ENCODE measurements at regions not wholly inside any gene's neighbourhood (a gene's known extent, or its start where the extent isn't known, plus 50 kb on each side); places are given as distances from the start of the nearest gene placed in this dataset.

DNA sequence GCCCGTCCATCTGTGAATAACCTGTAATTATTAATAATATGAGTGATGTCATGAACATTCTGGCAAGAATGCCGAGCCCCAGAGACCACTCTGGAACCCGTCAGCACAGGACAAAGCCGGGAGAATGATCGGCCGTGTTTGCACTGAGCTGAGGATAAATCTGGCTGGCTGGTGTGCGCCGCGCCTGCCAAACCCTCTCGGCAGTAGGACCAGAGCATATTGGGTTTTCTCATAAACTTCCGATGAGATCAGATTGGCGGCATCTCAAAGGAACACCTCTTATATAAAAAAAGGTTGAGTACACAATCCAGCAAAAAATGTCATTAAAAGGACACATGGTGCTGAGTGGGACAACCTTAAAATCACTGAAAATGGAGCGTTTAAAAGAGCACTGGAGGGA, 296.0 kb upstream of the MKI67 start:
- DNase-seq (ENCODE audit: low spot score) = no peak

DNA sequence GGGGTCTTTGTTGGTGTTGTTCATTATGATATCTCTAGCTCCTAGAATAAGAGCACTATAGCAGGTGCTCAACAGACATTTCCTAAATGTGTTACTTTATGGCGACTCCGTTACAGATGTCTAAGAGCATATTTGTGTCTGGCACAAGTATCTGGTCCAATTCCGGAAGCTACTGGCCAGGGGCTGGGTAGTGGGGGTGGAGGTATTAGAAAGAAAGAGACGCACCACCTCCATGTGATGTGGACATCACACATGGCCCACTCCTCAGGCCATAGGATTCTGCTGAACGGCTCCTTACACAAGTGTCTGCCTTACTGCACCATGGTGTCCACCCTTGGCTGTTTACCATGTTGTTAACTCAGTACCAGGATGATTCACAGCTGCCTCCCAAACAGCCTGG, 296.8 kb upstream of the MKI67 start:
- DNase-seq (ENCODE audit: low spot score) = no peak

DNA sequence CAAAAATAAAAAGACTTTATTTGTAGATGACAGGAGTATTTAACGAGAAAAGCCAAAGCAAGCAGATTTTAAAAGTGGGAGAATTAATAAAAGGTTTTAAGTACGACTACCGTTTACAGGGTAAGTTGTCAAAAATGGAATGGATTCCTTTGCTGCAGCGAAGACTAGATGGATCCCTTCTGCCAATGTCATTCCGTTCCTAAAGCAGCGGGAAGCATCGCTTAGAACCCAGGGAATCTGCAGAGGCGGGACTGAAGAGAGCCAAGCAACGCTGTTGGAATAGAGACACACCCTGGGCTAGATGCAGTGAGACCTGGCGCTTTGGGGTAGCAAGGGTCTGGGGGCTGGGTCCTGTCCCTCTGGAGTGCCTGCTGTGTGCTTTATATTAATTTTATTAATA, 303.1 kb upstream of the MKI67 start:
- DNase-seq (ENCODE audit: low spot score) = no peak

DNA sequence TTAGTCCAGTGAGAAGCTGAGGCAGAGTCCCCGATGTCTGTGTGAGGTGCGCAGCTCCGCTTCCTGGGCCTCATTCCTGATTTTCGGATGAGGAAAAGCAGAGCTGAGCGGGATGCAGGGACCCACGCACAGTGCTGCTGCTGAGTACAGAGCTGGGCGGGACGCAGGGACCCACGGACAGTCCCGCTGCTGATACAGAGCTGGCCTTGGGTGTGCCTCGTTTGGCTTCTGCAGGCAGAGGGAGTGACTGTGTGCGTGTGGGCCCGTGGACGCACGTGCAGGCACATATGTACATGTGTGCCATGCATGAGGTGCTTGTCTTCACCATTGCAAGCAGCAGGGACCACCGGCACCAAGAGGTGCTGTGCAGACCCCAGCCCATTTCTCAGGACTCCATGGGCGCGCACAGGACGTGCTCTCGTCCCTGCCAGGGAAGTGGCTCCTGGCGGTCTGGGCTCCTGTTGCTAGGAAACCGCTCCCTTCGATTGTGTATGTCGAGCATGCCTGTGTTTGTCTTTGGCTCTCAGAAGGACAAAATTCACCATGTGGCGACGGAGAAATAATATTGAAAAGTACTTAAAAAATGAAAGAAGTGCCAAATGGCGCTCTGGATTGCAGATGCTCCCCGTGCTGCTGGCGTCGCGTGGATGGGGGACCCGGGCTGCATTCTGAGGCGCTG, 303.8 kb upstream of the MKI67 start:
- DNase-seq (ENCODE audit: low spot score) = no peak

DNA sequence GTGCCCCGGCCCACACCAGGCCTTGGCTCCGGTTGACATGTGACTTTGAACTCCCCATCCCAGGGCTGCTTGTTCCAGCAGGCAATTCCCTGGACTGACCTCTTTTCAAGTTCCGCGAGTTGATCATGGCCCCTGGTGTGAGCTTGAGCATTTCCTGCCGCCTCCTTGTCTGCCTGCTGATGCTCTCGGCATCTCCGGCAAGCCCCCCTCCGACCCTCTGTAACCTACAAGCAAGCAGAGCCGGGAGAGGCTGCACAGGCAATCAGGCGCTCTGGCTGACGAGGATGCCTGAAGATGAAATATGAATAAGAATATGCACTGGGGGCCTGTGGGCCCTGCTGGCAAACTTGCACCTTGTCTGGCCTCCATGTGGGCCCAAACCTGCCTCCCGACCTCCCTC, 304.9 kb upstream of the MKI67 start:
- no peak for DNase-seq (ENCODE audit: low spot score)

DNA sequence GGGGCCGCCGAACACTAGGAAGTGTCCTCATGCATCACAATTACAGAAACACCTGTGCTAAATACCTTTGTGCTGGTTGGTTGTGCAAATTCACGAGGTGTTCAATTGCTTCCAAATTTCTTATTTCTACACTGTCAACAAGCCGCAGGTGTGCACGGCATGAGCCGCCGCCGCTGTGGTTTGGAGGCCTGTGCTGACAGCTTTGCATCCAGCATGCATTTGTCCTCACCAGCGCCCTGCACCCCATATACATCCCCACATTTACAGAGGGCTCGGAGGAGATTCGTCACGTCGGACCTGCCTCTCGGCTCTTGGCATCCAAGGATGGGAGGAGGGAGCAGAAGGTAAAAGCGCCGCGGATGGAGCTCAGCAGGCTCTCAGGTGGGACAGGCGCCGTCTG, 305.3 kb upstream of the MKI67 start:
- no peak for DNase-seq (ENCODE audit: low spot score)

DNA sequence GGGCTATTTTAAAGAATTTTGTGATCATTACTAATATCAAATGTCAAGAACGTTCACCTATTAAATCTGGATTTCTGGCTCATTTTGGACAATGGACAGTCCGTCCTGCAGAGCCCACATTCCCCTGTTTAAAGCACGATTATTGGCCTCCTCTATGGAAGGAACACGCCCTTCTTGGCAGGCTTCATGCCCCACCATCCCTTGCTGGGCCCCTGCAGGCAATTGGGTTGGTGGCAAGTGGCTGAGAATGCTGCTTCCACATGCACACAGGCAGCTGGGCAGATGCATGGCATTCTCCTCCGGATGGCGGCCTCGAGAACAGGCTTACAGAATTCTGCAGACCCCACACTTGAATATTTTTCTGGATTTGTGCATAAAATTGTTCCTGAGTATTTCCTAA, 305.8 kb upstream of the MKI67 start:
- no peak for DNase-seq (ENCODE audit: low spot score)

DNA sequence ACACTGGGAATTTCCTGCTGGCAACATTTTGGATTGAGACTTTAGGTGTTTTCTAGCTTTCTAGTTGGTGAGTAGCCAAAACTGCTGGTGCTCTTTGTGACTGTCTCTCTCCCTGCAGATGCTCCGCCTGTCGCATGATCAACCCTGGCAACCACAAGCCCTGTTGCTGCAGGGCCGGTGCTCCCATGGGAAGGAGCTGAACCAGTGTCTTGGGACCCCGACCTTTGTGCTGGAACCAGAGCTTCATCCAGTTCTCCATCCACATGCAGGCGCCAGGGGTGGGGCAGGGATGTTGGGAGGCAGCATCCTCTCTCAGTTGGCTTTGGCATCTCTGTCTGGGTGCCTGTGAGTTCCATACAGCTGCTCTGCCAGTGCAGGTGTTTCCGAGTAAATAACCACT, 306.2 kb upstream of the MKI67 start:
- no peak for DNase-seq (ENCODE audit: low spot score)

DNA sequence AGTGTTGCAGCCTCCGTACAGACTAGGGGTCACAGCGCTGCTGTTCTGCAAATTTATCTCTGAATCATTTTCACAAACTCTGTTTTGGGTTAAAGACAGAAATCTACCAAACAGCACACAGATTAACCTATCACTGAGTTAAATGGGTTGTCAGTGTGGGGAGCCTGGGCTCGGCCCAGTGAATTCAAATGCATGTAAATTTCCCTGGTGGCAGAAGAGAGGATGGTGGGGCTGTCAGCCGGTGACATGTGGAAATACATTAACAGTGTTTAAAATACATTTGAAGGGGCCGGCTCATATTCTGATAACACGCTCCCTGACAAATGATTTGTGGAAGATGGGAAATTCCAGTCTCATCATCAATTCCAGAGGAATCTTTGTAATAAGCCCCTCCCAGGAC, 309.6 kb upstream of the MKI67 start:
- no peak for DNase-seq (ENCODE audit: low spot score)

DNA sequence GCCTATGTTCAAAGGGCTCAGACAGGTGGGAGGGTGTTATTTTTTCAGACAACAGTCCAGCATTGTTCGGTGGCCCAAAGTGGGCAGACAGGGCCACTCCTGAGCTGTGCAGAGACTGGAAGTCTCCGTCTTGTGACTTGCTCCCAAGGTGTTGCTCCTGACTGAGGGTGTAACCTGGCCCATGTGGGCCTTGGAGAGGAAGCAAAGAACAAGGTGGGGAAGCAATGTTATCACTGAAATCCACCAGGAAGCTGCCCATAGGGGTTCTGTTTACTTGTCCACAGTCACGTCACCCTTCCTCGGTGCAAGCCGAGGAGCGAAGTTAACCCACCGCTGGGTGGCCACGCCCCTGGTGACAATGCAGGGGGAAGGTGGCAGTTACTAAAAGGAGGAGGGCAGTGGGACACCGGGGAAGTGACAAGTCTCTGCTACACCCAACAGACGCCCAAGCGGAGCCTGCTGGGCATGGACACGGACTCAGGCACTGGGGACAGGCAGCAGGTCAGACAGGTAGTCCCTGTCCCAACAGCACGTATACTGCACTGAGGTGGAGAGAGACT, 311.6 kb upstream of the MKI67 start:
- DNase-seq (ENCODE audit: low spot score) = no peak

DNA sequence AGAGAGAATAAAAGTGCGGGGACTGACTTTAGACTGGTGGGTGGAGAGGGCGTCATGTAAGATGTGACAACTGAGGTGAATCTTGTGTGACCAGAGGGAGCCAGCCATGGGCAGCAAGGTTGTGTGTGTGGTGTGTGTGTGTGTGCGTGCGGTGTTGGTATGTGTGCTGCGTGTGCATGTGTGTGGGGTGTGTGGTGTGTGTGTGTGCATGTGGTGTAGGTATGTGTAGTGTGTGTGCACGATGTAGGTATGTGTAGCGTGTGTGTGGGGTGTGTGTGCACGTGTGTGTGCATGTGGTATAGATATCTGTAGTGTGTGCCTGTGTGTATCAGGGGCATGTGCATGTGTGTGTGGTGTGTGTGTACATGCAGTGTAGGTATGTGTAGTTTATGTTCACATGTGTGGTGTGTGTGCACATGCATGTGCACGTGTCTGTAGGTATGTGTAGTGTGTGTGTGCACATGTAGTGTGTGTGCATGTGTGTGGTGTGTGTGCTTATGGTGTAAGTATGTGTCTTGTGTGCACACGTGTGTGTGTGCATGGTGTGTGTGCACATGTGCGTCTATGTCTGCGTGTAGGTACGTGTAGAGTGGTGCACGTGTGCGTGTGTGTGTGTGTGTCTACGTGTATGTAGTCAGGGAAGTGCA, 312.3 kb upstream of the MKI67 start:
- DNase-seq (ENCODE audit: low spot score) = no peak

DNA sequence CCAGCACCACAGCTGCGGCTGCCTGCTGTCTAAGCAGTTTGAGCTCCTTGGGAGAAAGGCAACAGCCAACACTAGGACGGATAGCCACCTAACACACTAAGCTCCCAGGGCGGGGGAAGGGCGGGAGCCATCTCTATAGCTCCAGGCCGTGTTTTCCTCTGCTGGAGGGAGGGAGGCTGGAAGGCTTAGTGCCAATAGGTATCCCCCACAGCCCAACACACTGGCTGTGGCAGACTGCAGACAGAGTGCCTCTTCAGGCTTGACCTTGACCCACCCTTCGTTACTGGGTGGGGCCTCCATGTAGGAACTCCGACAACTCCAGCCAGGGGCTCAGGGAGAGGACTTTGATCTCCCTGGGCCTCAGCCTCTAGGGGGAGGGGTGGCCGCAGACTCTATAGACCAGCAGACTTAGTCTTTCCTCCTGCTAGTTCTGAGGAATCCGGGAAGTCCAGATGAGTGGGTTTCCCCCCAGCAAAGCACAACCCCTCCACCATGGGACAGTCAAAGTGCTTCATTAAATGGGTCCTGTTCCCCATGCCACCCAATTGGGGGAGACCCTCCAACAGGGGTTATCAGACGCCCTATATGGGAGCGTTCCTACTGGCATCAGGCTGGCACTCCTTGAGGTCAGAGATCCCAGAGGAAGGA, 314.4 kb upstream of the MKI67 start:
- no peak for DNase-seq (ENCODE audit: low spot score)

DNA sequence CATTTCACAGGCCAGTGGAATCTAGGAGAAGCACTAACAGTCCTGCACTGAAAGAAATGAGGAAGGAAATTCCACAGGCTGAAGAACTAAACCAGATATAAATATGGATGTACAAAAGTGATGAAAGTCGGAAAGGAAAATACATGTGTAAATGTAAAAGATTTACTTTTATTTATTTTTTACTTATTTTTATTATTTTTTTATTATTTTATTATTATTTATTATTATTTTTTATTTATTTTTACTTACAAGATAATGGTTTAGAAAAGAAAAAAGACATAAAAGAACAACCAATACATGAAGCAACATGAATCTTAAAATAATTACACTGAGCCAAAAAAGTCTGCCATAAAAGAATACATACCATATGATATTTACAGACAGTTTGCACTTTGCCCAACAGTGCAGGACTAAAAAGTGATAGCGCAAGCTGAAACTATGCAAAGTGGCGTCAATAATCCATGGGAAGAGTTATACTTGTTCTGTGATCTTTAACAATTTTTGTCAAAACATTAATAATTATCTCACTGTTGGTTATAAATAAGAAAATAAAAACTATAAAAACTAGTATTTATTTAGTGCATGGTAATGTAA, 317.8 kb upstream of the MKI67 start:
- no peak for DNase-seq (ENCODE audit: low spot score)

DNA sequence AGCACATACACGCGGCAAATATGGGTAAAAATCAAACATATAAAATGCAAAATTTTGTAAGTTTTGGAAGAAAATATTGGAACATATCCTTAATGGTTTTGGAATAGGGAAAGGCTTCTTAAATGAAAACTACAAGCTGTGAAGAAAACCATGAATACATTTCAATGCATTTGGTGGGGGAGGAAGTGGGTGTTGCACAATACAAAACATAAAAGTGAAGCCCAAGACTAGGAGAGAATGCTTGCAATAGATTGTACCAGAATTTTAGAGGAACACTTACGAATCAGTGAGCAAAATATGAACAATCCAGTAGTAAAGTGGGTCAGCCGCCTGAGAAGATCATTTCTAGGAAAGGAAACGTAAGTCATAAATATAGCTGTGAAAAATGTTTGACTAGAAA, 322.6 kb upstream of the MKI67 start:
- no peak for DNase-seq (ENCODE audit: low spot score)

DNA sequence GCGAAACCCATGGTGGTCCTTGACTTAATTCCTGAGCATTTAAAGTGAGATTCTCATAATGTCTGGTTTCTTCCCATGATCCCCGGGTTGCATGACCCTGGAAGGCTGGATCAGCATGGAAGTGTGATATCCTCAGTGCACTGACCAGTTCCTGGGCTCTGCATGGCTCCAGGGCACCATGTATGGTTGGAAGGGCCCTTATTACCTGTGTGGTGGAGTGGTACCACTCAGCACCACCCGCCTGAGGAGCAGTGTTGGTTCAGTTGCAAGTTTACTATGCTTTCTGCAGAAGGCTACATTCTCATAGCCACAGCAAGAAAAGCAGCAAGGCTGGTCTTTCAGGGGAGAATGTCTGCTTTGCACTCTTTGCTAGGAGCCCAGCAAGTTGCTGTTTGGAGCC, 325.7 kb upstream of the MKI67 start:
- DNase-seq (ENCODE audit: low spot score) = no peak

DNA sequence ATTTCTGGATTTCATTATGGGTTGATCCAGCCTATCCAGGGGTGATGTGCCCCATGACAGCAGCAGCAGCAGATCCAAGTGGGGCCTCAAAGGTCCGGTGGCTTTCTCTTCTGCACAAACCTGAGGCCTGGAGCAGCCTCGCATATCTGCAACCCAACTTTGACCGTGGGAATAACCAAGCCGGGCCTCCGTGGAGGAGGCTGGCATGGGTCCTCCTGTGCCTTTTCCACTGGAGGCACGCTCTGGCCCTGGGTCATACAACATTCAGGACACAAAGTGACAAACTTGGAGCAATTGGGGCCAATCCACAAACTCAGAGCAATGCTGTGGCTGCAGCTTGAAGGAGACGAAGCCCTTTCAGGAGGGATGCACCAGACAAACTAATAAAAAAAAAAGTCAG, 330.0 kb upstream of the MKI67 start:
- no peak for DNase-seq (ENCODE audit: low spot score)

DNA sequence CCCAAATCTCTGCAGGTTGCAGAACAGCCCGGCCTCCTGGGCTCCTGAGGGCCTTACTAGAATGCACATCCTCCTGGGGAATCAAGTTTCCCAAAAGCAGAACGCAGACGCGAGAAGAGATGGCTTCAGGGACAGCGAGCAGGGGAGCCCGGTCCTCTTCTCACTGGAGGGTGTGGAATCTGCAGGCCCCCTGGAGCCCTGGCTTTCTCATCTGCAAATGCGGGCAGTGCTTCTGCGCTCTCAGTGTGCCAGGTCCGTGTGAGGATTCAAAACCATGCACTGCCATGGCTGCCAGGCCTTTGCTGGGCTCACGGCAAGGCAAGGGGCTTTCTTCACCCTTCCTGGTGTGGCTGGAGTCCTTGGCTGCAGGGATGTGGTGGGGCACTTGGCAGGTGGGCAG, 330.9 kb upstream of the MKI67 start:
- DNase-seq (ENCODE audit: low spot score) = no peak

DNA sequence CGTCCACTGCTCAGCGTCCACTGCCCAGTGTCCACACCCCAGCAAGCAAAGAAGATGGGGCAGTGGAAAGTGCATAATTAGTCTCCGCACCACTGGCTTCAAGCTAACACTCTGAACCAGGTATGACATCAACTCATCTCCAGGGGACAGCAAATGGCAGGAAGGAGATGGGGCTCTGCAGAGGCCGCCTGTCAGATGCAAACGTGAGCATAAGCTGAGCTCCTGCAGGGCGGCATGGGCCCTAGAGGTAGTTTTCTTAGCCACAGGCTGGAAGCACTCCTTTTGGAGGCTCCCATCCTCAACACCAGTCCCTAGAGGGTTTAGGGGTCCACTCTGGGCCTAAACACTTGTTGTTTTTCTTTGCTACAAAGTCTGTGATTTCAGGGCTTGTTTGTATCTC, 335.8 kb upstream of the MKI67 start:
- DNase-seq (ENCODE audit: low spot score) = no peak

DNA sequence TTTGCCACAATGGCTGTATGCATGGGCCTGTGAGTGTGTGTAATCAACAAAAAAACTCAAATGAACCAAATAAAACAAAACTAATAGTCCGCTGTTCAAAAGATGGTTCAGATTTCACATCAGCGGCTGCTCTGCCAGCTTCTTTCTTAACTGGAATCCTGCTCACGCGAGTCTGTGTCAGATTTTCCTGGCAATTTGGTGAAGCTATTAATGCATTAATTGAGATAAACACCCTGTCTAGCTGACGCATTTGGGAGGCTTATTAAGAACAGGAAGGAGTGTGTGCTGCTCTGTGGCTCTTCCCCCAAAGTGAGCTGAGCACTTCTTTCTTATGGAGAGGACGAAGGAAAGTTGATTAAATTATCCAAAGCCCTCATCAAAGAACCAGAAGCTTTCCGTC, 336.6 kb upstream of the MKI67 start:
- no peak for DNase-seq (ENCODE audit: low spot score)

DNA sequence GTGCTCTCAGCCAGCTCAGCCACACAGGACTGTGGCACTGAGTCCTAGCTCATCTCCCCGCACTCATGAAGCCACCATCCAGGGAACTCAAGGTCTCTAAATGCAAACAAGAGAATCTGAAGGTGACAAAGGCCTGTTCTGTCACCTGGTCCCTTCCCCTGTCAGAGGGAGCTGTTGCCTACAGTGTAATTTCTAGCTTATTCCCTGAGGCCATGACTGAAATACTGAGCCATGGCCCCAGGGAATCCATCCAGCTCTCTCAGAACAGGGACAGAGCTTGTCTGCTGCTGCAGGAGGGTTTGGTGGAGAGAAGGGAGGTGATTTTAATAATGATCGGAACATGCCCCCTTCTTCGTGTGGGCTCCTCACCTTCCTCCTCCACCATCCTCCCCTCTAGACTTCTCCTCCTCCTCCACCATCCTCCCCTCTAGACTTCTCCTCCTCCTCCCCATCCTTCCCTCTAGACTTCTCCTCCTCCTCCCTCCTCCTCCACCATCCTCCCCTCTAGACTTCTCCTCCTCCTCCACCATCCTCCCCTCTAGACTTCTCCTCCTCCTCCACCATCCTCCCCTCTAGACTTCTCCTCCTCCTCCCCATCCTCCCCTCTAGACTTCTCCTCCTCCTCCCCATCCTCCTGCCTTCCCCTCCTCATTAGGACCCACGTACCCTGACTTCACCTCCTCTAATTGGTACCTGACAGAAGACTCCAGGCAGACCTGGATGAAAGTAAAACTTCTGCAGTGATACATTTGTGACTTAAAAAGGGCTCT, 338.0 kb upstream of the MKI67 start:
- DNase-seq (ENCODE audit: low spot score) = no peak

DNA sequence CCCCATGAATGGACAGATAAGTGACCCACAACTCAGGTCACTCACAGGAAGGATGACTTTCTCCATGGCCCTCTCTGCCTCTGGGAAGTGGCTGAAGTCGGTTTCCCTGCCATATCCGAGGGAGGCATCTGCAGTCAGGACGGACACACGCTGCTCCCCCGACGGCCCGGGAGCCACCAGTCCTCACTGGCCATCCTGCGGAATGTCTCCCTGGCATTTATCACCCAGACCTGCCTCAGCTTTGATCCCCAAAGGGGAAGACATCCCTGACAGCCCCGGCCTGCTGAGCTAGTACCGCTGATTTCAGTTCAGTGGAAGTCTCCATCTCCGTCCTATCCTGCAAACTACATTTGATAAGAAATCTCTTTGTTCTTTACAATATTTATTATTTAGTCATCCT, 339.5 kb upstream of the MKI67 start:
- DNase-seq (ENCODE audit: low spot score) = no peak

DNA sequence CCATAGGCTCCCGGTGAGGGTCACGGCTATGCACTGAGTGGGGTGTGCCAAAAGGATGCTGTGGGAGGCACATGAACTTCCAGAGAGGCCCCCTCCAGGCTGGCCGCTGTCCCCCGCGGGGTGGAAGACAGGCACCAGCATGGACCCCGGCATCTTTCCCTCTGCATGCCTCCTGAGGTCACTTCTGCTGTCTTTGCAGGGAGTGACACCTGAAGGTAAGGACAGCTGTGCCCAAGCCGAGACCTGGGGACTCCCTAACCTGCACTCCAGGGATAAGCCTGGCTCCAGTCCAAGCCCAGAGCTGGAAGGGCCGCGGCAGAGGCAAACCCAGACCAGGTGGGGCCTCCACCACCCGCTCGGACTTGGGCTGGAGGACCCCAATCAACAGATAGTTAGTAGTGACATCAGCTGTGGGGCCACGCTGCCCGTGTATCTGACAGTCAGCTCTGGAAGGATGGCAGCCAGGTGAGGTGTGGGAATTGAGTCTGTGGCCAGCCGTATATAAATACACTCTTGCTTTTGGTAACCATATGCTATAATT, 340.7 kb upstream of the MKI67 start:
- DNase-seq (ENCODE audit: low spot score) = no peak

Measured in putamen (tissue), 1 donor.